GM18861 (cell line): ENCODE measurements at regions not wholly inside any gene's neighbourhood (a gene's known extent, or its start where the extent isn't known, plus 50 kb on each side); places are given as distances from the start of the nearest gene placed in this dataset.

Experiments
- ATAC-seq: cut with Tn5 transposase; IDR thresholded peaks from one replicate; pipeline ENCODE4 v1.9.1; 2021; ENCODE audit not compliant: unreplicated experiment

DNA sequence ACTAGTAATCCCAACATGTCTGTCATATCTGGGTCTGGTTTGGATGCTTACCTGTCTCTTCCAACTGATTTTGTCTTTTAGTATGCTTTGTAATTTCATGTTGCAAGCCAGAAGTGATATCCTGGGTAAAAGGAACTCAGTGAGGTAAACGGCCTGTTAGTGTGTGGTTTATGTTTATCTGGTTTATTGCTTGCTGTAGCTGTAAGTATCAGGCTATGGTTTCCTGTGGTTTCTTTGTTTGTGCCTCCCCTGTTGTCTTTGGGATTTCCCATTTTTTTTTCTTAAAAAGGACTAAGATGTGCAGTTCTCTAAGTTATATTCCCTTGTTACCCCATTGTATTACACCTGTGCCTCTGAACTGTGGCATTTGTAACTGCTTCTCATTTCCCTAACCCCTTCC lies 323.5 kb upstream of the POM121L12 start:
- no peak for ATAC-seq

DNA sequence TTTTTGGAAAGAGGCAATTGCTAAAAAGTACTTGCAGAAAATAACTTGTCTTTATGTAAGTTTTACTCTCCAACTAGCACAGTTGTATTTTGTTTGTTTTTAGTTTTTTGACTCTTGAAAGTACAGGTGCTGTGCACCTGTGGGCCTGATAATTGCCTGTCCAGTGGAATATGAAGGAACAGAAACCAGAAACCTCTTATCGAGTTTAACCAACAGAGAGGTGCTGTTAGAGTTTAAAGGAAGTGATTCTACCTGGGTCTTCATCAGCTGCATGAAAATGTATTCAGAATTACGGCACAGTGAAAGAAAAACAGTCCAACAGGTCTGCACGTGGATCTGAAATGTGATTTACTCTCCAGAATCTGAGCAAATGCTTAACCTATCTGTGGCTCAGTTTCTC lies 326.6 kb upstream of the POM121L12 start:
- no peak for ATAC-seq

GRCh38 chr7:52705768-52706167 lies 329.7 kb upstream of the POM121L12 start:
- ATAC-seq = no peak

DNA sequence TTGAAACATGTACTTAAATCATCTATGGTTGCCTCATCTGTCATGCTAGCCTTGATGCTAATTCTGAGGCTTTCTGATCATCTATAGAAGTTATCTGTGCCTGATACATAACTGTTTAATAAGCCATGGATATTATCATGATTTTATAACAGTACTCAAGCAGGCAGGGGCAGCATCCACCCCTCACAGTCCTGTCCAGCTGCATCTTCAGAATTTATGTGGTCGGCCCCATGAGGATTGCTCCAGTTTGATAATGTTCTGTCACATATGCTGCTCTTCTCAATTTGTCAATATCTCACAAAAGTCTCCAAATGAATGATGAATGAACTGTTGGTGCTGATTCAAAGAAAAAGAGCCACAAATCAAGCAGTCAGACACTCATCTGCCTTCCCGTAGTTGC lies 335.1 kb upstream of the POM121L12 start:
- ATAC-seq = no peak

DNA sequence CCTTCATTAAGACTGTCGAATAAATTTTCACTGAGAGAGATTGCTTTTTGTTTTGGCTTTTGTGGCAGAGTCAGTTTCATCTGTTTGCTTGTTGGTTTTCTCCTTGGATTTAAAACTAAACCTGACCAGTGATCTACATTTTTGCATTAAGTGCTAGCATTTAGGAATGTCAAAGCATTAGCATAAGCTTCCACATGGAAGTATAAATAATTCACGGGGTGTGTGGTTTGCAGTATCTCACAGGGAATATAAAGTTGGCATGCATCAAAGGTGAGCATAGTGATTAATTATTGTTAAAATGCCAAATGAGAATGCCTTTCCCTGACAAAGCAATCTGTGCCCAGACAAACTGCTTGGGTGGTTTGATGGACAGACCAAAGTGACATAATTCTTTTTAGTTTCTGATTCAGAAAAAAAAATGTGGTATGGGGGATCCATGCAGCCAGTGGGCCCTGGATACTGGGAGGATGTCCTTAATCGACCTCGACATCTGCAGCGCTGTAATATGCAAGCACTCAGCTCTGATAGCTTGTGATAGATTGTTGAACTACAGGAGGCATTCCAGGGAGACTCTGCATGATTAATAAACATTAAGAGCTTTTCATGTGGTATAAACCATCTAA lies 339.3 kb upstream of the POM121L12 start:
- ATAC-seq = no peak

- no peak for ATAC-seq
Measured at GRCh38 chr7:52691257-52691656, 344.2 kb upstream of the POM121L12 start.

DNA sequence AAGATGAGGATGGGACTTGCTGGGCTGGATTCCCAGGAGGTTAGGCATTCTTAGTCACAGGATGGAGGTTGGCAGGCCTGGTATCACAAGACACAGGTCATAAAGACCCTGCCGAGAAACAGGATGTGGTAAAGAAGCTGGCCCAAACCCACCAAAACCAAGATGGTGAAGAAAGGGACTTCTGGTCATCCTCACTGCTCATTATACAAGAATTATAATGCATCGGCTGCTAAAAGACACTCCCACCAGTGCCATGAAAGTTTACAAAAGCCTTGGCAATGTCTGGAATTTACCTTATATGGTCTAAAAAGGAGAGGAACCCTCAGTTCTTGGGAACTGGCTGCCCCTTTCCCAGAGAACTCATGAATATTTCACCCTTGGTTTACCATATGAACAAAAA lies 345.5 kb upstream of the POM121L12 start:
- ATAC-seq = no peak

DNA sequence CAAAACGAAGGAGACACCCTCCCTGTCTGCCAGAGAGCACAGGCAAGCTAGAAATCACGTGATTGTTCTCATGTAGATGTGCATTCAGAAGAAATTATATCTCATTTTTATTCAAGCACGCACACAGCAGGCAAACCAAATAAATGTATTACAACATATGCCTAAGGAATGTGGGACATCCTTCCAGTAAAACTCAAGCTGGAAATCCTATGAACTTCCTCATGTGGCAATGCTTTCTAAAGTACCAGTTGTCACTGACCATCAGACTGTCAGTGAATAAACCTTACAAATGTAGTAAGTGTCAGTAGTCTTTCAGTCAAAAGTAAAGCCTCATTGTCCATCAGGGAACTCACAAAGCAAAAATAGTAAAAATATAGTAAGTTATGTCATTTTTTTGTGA lies 350.1 kb upstream of the POM121L12 start:
- ATAC-seq = no peak

DNA sequence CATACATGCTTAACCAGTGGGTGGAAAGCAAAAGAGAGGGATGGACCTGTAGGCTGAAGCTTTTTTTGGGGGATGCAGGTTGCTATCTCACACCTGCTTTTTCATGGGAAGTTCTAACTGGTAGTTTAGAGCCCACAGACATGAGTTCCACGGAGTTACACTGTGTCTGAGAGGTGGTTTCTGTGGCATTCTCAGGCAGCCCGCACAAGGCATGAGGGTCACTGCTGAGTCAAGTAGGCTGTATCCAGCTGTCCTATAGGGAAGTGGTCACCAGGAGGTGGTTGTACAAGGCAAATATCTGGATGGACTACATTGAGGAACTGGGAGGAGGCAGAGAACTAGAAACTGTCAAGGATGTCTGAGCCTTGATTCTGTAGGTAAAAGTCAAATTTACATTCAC lies 351.0 kb upstream of the POM121L12 start:
- no peak for ATAC-seq

GRCh38 chr7:52682993-52683392 lies 352.4 kb upstream of the POM121L12 start:
- no peak for ATAC-seq

- no peak for ATAC-seq
Measured at GRCh38 chr7:52670608-52671225, 364.7 kb upstream of the POM121L12 start.

DNA sequence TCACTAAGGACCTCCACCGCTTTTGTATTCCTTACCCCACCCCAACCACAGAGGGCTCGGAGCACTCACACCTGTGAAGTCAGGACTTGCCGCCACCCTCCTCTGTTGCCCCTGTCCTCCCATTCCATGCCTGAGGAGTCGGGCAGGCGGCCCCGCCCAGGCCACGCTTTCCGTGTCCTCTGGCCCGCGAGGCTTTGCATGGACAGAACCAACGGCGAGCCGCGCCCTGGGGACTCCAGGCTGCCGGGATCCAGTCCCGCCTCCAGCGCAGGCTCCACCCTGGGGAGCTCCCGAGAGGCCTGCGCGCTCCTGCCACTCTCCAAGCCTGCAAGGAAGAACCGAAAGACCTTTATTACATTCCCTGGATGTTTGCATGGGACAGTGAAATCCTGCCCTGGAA lies 366.4 kb upstream of the POM121L12 start:
- ATAC-seq = no peak

GRCh38 chr7:52668435-52668834 lies 367.0 kb upstream of the POM121L12 start:
- ATAC-seq = no peak

GRCh38 chr7:52659178-52659577 lies 376.3 kb upstream of the POM121L12 start:
- no peak for ATAC-seq

DNA sequence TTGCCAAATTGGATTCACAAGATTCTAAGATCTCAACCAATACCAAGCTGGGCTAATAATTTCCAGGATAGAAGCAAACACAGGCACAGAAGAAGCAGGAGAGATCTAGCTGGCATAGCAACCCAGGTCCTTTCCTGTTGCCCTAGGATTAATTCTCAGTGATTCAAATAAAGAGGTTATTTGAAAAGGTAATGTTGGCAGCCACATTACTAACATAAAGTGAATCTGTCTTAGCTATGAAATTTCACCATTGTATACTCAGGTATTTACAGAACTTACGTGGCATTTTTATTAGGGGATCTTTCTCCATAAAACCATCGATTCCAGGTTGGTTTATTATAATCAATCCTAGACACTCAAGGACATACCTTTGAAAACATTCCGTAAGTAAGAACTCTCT lies 379.3 kb upstream of the POM121L12 start:
- no peak for ATAC-seq

- no peak for ATAC-seq
Measured at GRCh38 chr7:52652621-52653020, 382.8 kb upstream of the POM121L12 start.

DNA sequence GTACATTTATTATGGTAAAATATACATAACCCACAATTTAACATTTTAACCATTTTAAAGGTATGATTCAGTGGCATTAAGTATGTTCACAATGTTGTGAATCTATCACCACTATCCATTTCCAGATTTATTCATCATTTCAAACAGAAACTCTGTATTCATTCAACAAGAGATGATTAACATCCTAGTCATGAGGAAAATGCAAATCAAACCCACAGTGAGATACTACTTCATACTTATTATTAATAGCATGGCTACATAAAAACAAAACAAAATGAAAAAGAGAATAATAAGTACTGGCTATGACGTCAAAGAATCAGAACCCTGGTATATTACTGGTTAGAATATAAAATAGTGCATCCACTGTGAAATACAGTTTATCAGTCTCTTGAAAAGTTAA lies 386.6 kb upstream of the POM121L12 start:
- no peak for ATAC-seq

DNA sequence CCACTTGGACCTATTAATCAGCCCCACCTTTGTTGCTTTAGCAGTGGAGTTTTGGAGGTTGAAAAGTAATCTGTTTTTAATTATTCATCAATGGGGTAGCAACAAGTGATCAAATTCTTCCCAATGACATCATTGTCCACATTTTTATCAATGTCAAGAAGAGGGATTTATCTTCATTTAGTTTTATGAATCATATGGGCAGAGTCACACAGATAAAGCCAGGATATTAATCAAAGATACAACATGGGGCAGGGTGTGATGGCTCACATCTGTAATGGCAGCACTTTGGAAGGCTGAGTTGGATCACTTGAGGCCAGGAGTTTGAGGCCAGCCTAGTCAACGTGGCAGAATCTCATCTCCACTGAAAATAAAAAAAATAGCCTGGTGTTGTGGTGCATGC lies 388.4 kb upstream of the POM121L12 start:
- no peak for ATAC-seq

DNA sequence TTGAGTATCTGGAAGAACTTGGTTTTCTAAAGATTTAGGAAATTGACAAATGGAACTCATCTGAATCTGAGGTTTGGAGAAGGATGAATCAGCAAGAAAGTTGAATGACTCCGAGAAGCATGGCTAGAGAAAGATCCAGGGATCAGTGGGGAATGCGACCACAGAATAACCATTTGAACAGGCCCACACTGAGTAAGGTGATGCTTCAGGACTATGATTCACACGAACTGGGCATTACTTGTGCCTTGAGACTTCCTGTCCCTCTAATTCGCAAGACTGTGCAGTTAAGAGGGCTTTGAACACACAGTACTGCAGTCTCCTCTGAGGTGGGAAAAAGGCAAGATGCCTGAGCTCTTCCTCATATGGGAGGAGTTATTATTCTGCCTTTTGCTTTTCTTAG lies 395.5 kb upstream of the POM121L12 start:
- no peak for ATAC-seq

DNA sequence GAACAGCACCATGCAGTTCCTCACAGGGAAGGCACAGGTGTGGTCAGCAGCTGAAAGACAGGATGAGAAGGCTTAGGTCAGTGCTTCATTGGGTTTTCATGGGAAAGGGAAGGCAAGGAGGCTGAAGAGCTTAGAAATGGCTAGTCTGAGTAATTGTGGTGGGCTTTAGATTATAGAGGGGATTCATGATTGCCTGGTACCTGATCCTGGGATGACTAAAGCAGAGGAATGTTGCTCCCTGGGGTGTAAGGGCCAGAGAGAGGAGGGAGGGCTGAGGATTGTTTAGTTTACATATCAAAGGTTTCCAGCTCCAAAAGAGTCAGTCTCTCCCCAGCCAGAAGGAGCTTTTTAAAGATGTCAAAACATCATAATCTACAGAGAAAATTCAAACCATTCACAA lies 396.3 kb upstream of the POM121L12 start:
- ATAC-seq = no peak

- no peak for ATAC-seq
Measured at GRCh38 chr7:52635021-52635420, 400.4 kb upstream of the POM121L12 start.

GRCh38 chr7:52620849-52621248 lies 414.6 kb upstream of the POM121L12 start:
- no peak for ATAC-seq

DNA sequence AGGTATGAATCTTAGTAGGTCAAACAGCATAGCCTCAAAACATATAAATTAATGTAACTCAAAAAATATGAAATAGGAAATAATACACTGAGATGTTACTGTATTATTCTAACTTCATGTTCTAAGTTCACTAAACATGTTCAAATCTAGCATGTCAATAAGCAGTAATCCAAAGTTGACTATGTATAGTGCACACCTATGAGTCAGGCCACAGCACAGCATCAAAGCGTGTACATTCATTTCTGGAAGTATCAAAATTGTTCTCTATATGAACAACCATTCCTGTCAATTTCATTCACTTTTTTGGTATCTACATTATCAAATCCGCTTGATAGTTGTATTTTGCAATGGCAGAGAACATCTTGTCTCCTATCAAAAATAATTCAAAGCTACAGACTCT lies 418.9 kb upstream of the POM121L12 start:
- no peak for ATAC-seq
